Gastroesophageal sphincter (tissue), 4 donors: ENCODE measurements at regions not wholly inside any gene's neighbourhood (a gene's known extent, or its start where the extent isn't known, plus 50 kb on each side); places are given as distances from the start of the nearest gene placed in this dataset.

Experiments used
- ATAC-seq: fragments of 150-250 bp; one replicate; pipeline ENCODE4 v1.9.1; 2016; ENCODE audit warnings: mild to moderate bottlenecking, moderate library complexity
- H3K27ac ChIP-seq, 4 donors: fragments of 200-600 bp; sonication (generic) in 3 of 4; 1 replicate in 3 of 4; 2 replicates in 1 of 4; pipeline ENCODE4 v1.5.1; 2016 to 2019
- H3K27me3 ChIP-seq: fragments of 200-600 bp; sonication (generic); one replicate; pipeline ENCODE4 v1.5.1; 2019
- H3K36me3 ChIP-seq, 2 donors: fragments of 200-600 bp; sonication (generic); one replicate each; pipeline ENCODE4 v1.5.1; 2019; ENCODE audit warnings: control low read depth in 1 of 2
- H3K4me1 ChIP-seq, 3 donors: fragments of 200-600 bp; sonication (generic); 1 replicate in 2 of 3; 2 replicates in 1 of 3; pipeline ENCODE4 v1.5.1; 2016 to 2019; ENCODE audit warnings: control low read depth in 2 of 3
- H3K4me3 ChIP-seq, 2 donors: fragments of 200-600 bp; sonication (generic); one replicate each; pipeline ENCODE4 v1.5.1; 2019; ENCODE audit warnings: mild to moderate bottlenecking in 1 of 2, moderate library complexity in 1 of 2
- H3K9me3 ChIP-seq, 3 donors: fragments of 200-600 bp; sonication (generic); one replicate each; pipeline ENCODE4 v1.5.1; 2017 to 2019; ENCODE audit warnings: control low read depth in 2 of 3
- EP300 ChIP-seq: sonication (generic); formaldehyde crosslinking; IDR thresholded peaks from one replicate; pipeline ENCODE4 v1.6.1; 2017; ENCODE audit warnings: antibody characterized with exemption, mild to moderate bottlenecking
- POLR2A ChIP-seq, 2 donors: fragments of 450-650 bp; IDR thresholded peaks; one replicate each; pipeline ENCODE4 v1.6.1; 2017; ENCODE audit warnings: antibody characterized with exemption in 2 of 2, mild to moderate bottlenecking in 2 of 2, moderate library complexity in 1 of 2
- POLR2AphosphoS5 ChIP-seq: sonication (generic); formaldehyde crosslinking; IDR thresholded peaks from one replicate; pipeline ENCODE4 v1.6.1; 2017; ENCODE audit warnings: antibody characterized with exemption
- WGBS, 2 donors: methylation state at CpG; one replicate each; pipeline ENCODE4 v1.1.5; 2018; ENCODE audit warnings: low coverage in 1 of 2; 5-methylcytosine and 5-hydroxymethylcytosine counted together
- TF ChIP-seq, protein P1 (sequence below), 4 experiments: fragments of 200-600 bp in 2 of 4; fragments of 450-650 bp in 2 of 4; sonication (generic) in 1 of 4; IDR thresholded peaks; one replicate each; pipeline ENCODE4 v1.5.1; 2017 to 2019; ENCODE audit warnings: antibody characterized with exemption in 4 of 4, mild to moderate bottlenecking in 2 of 4, moderate library complexity in 2 of 4

DNA sequence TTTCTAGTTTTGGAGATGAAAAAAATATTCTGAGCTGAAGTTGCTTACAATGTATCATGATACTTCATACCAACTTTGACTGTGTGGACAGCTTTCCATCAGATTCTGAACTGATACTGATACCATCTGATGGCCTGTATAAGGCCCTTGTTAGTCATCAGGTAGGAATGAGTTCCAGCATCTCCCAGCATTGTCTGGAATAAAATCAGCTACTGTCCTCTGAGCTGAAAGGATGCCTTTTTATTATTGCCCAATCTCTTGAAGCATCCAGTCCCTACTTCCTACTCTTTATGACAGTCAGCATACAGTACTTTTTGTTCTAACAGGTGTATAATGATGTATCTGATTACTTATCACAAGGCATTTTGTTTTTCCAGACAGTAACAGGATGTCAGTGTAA lies 70.6 kb upstream of the EYA4 start:
- no peak for ATAC-seq
- no peaks in the 10 kb centered on the region for H3K4me1 ChIP-seq
- TF ChIP-seq POLR2A (IDR thresholded peaks at IDR 0.05) (no peak), POLR2AphosphoS5 (no peak), EP300 (no peak)
- TF ChIP-seq, protein P1, sequence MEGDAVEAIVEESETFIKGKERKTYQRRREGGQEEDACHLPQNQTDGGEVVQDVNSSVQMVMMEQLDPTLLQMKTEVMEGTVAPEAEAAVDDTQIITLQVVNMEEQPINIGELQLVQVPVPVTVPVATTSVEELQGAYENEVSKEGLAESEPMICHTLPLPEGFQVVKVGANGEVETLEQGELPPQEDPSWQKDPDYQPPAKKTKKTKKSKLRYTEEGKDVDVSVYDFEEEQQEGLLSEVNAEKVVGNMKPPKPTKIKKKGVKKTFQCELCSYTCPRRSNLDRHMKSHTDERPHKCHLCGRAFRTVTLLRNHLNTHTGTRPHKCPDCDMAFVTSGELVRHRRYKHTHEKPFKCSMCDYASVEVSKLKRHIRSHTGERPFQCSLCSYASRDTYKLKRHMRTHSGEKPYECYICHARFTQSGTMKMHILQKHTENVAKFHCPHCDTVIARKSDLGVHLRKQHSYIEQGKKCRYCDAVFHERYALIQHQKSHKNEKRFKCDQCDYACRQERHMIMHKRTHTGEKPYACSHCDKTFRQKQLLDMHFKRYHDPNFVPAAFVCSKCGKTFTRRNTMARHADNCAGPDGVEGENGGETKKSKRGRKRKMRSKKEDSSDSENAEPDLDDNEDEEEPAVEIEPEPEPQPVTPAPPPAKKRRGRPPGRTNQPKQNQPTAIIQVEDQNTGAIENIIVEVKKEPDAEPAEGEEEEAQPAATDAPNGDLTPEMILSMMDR (IDR thresholded peaks at IDR 0.05): no peak
- H3K9me3 ChIP-seq: no peaks in the 10 kb centered on the region
- no peaks in the 10 kb centered on the region for H3K36me3 ChIP-seq
- H3K27me3 ChIP-seq: no peaks in the 10 kb centered on the region
- no peak overlapping the region for H3K27ac ChIP-seq
- H3K4me3 ChIP-seq: no peak overlapping the region

DNA sequence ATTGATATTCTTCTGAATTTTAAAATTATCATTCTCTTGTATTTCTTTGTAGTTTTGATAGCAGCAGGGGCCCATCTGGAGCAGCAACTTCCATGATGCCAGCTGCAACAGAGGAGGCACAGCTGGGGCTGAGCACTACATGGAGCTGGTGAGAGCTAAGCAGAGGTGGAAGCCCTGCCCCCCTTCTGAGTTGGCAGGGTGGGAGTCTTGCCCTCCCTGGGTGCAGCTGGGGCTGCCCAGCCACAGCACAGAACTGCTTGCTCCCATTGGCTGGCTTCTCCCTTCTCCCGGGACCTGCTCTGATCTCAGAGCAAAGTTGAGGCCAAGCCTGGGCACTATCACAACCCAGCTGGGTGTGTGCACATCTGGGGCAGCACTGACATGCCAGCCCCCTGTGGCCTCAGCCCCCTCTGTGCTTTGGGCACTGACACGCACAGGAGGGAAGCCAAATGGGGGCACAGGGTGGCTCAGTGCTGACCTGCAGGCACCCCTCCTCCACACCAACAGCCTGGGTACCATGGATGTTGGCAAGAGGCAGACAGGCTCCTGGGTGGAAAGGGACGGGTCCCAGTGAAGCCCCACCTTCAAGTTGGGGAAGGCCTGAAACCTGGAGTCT lies 69.1 kb upstream of the EYA4 start:
- Histone ChIP-seq H3K4me3 (no peak overlapping the region), H3K27ac (no peak overlapping the region), H3K4me1 (no peaks in the 10 kb centered on the region), H3K27me3 (no peaks in the 10 kb centered on the region), H3K9me3 (no peaks in the 10 kb centered on the region), H3K36me3 (no peaks in the 10 kb centered on the region)
- no peak for TF ChIP-seq EP300
- WGBS, 2 donors: 75% methylated on average over 2 of the region's 3 CpGs; no CpG with 5 or more reads in 1 of the 2 donors
- peak; percentile 13 for ATAC-seq

GRCh38 chr6:133173276-133173675 lies 67.9 kb upstream of the EYA4 start:
- TF ChIP-seq EP300 (no peak), POLR2A (IDR thresholded peaks at IDR 0.05) (no peak), POLR2AphosphoS5 (no peak)
- TF ChIP-seq, protein P1 (IDR thresholded peaks at IDR 0.05): no peak
- ATAC-seq: no peak
- 83% methylated on average over 2 of the region's 4 CpGs; no CpG with 5 or more reads in 1 of the 2 donors for WGBS, 2 donors
- H3K27ac ChIP-seq: no peak overlapping the region
- no peaks in the 10 kb centered on the region for H3K27me3 ChIP-seq
- no peaks in the 10 kb centered on the region for H3K4me1 ChIP-seq
- H3K36me3 ChIP-seq: no peaks in the 10 kb centered on the region
- H3K9me3 ChIP-seq: peaks cover 0 to 4% (median 0%) of the 10 kb centered on the region in 3 donors
- no peak overlapping the region for H3K4me3 ChIP-seq

GRCh38 chr6:133179481-133179880 lies 61.7 kb upstream of the EYA4 start:
- H3K4me3 ChIP-seq: no peak overlapping the region
- no peak for ATAC-seq
- no peaks in the 10 kb centered on the region for H3K4me1 ChIP-seq
- TF ChIP-seq POLR2AphosphoS5: no peak
- TF ChIP-seq, protein P1 (IDR thresholded peaks at IDR 0.05): no peak
- no peak for TF ChIP-seq POLR2A (IDR thresholded peaks at IDR 0.05)
- no peak for TF ChIP-seq EP300
- H3K27me3 ChIP-seq: no peaks in the 10 kb centered on the region
- peaks cover 0 to 8% (median 0%) of the 10 kb centered on the region in 3 donors for H3K9me3 ChIP-seq
- no peaks in the 10 kb centered on the region for H3K36me3 ChIP-seq
- no peak overlapping the region for H3K27ac ChIP-seq

DNA sequence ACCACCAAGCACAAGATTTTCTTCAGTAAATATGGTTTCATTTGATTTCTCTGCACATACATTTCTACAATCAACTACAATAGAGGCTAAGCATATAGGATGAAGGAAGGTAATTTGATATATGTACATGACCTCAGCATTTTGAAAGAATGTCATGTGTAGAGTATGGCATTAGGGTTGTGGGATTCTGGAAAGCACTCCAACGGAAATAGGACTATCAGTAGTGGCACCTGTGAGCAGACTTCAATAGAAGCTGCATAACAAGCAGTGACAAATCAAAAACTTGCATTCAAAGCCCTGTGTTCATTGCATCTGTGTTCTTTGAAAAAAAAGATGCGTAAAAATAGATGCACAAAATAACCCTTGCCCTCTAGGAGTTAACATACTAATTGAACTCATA lies 57.5 kb upstream of the EYA4 start:
- Histone ChIP-seq H3K27me3 (no peaks in the 10 kb centered on the region), H3K4me1 (no peaks in the 10 kb centered on the region), H3K27ac (no peak overlapping the region), H3K36me3 (no peaks in the 10 kb centered on the region), H3K4me3 (no peak overlapping the region), H3K9me3 (peaks cover 0 to under 1% (median 0%) of the 10 kb centered on the region in 3 donors)
- WGBS, 2 donors: 76 to 80% methylated on average over 1 to 2 of the region's 2 CpGs
- ATAC-seq: no peak
- TF ChIP-seq EP300: no peak
- TF ChIP-seq POLR2A (IDR thresholded peaks at IDR 0.05): no peak
- TF ChIP-seq, protein P1 (IDR thresholded peaks at IDR 0.05): no peak
- TF ChIP-seq POLR2AphosphoS5: no peak
